Right lobe of liver (tissue), 6 donors: ENCODE measurements at regions not wholly inside any gene's neighbourhood (a gene's known extent, or its start where the extent isn't known, plus 50 kb on each side); places are given as distances from the start of the nearest gene placed in this dataset.

Experiments
- ATAC-seq, 4 donors: fragments of 200-7000 bp; cut with Tn5 transposase; one replicate each; pipeline ENCODE4 v1.9.1; 2020; ENCODE audit warnings: mild to moderate bottlenecking in 4 of 4, moderate library complexity in 4 of 4
- DNase-seq, 3 donors: peaks; one replicate each; pipeline ENCODE4 v3.0.0-alpha.2; 2020
- H3K27ac ChIP-seq, 3 donors: fragments of 200-600 bp; one replicate each; pipeline ENCODE4 v1.8.0; 2022
- H3K27me3 ChIP-seq, 2 donors: fragments of 200-600 bp; one replicate each; pipeline ENCODE4 v1.8.0; 2022
- H3K36me3 ChIP-seq, 4 donors: fragments of 200-600 bp; sonication (generic) in 1 of 4; one replicate each; pipeline versions ENCODE4 v1.5.1 to v1.8.0; 2017 to 2022; ENCODE audit warnings: control low read depth in 1 of 4
- H3K4me1 ChIP-seq, 4 donors: fragments of 200-600 bp; sonication (generic) in 1 of 4; one replicate each; pipeline versions ENCODE4 v1.5.1 to v1.8.0; 2017 to 2022; ENCODE audit warnings: control low read depth in 1 of 4
- H3K4me3 ChIP-seq, 3 donors: fragments of 200-600 bp; one replicate each; pipeline ENCODE4 v1.8.0; 2022
- H3K9me3 ChIP-seq, 4 donors: fragments of 200-600 bp; sonication (generic) in 1 of 4; one replicate each; pipeline versions ENCODE4 v1.5.1 to v1.8.0; 2017 to 2022; ENCODE audit warnings: control low read depth in 1 of 4
- CTCF ChIP-seq, 4 donors: fragments of 200-600 bp in 3 of 4; fragments of 450-650 bp in 1 of 4; IDR thresholded peaks; one replicate each; pipeline versions ENCODE4 v1.5.1 to v1.8.0; 2016 to 2022; ENCODE audit warnings: antibody characterized with exemption in 4 of 4, mild to moderate bottlenecking in 2 of 4
- POLR2A ChIP-seq: fragments of 450-650 bp; IDR thresholded peaks from one replicate; pipeline ENCODE4 v1.6.1; 2017; ENCODE audit warnings: antibody characterized with exemption, mild to moderate bottlenecking
- whole genome bisulfite sequencing: methylation state at CpG from one replicate; pipeline ENCODE4 v1.1.6; 2018; ENCODE audit warnings: low coverage, low lambda C conversion rate; ENCODE audit not compliant: insufficient coverage; ENCODE audit errors: missing lambda C conversion rate; 5-methylcytosine and 5-hydroxymethylcytosine counted together
- intact Hi-C, 2 donors: fragments of 100-400 bp; cut with DNase I; formaldehyde crosslinking; loops; one replicate each; pipeline versions ENCODE4 v1.11.2 to v1.14.1; 2022
- donor health status: DM: no; HTN: yes; CAD: no.
- donor health status: DM: no; HTN: no; CAD: no.
- donor health status: DM: no; HTN: no; CAD: no.
- donor health status: DM: no; HTN: yes; CAD: no.
- donor health status: DM: no; HTN: yes; CAD: no.

GRCh38 chr4:81667539-81667938 lies 195.8 kb upstream of the RASGEF1B start:
- no peaks in the 10 kb centered on the region for H3K9me3 ChIP-seq
- H3K27ac ChIP-seq, result peak overlapping the region in 1 of 3 donors; percentile 62
- no peak overlapping the region for H3K4me3 ChIP-seq
- 77% methylated on average over 2 of the region's 2 CpGs for WGBS
- peaks cover 0 to 49% (median 16%) of the 10 kb centered on the region in 4 donors for H3K4me1 ChIP-seq
- no peak for ATAC-seq
- TF ChIP-seq POLR2A, result no peak
- DNase-seq, result no peak
- H3K27me3 ChIP-seq, result no peaks in the 10 kb centered on the region
- H3K36me3 ChIP-seq, result no peaks in the 10 kb centered on the region
- intact Hi-C loops, result no loop called here

GRCh38 chr4:81666491-81666890 lies 194.8 kb upstream of the RASGEF1B start:
- intact Hi-C loops, result no loop called here
- Histone ChIP-seq H3K9me3 (no peaks in the 10 kb centered on the region), H3K27ac (no peak overlapping the region), H3K4me1 (peaks cover 0 to 51% (median 16%) of the 10 kb centered on the region in 4 donors), H3K4me3 (no peak overlapping the region), H3K27me3 (no peaks in the 10 kb centered on the region), H3K36me3 (no peaks in the 10 kb centered on the region)
- ATAC-seq (peak in 1 of 4 donors; percentile 25), DNase-seq (no peak)
- no peak for TF ChIP-seq CTCF (IDR thresholded peaks at IDR 0.05)
- TF ChIP-seq POLR2A, result no peak

GRCh38 chr4:81665649-81666048 lies 193.9 kb upstream of the RASGEF1B start:
- no peak for ATAC-seq
- Histone ChIP-seq H3K36me3 (no peaks in the 10 kb centered on the region), H3K27me3 (no peaks in the 10 kb centered on the region), H3K4me3 (no peak overlapping the region), H3K9me3 (no peaks in the 10 kb centered on the region), H3K27ac (no peak overlapping the region), H3K4me1 (peaks cover 0 to 51% (median 16%) of the 10 kb centered on the region in 4 donors)
- TF ChIP-seq POLR2A, result no peak
- no peak for TF ChIP-seq CTCF (IDR thresholded peaks at IDR 0.05)
- no peak for DNase-seq
- intact Hi-C loops, result no loop called here
- WGBS, result 100% methylated on average over 1 of the region's 1 CpG

- intact Hi-C loops, result no loop called here
- Histone ChIP-seq H3K27ac (peak overlapping the region in 2 of 3 donors; percentile 82 to 87), H3K4me3 (no peak overlapping the region), H3K4me1 (peaks cover 0 to 51% (median 16%) of the 10 kb centered on the region in 4 donors), H3K9me3 (no peaks in the 10 kb centered on the region), H3K27me3 (no peaks in the 10 kb centered on the region), H3K36me3 (no peaks in the 10 kb centered on the region)
- DNase-seq (no peak), ATAC-seq (no peak)
- TF ChIP-seq POLR2A (no peak), CTCF (IDR thresholded peaks at IDR 0.05) (no peak)
Observed at GRCh38 chr4:81665045-81665444, 193.3 kb upstream of the RASGEF1B start.

GRCh38 chr4:81664079-81664478 lies 192.4 kb upstream of the RASGEF1B start:
- Histone ChIP-seq H3K9me3 (no peaks in the 10 kb centered on the region), H3K4me3 (peak overlapping the region in 2 of 3 donors; percentile 7 to 20), H3K27ac (peak overlapping the region; percentile 63 to 87 (median 82)), H3K27me3 (no peaks in the 10 kb centered on the region), H3K4me1 (peaks cover 0 to 51% (median 15%) of the 10 kb centered on the region in 4 donors), H3K36me3 (no peaks in the 10 kb centered on the region)
- DNase-seq (no peak), ATAC-seq (peak; percentile 69 to 85 (median 76))
- 15% methylated on average over 4 of the region's 4 CpGs for WGBS
- intact Hi-C loops, result no loop called here
- TF ChIP-seq POLR2A (no peak), CTCF (IDR thresholded peaks at IDR 0.05) (no peak)
